ENCODE measurements at regions not wholly inside any gene's neighbourhood (a gene's known extent, or its start where the extent isn't known, plus 50 kb on each side); places are given as distances from the start of the nearest gene placed in this dataset.
"Not testable (repeated sequence)": the region's sequence is repeated elsewhere in the genome, so short reads cannot be mapped to it uniquely, and the experiment has no call there.

DNA sequence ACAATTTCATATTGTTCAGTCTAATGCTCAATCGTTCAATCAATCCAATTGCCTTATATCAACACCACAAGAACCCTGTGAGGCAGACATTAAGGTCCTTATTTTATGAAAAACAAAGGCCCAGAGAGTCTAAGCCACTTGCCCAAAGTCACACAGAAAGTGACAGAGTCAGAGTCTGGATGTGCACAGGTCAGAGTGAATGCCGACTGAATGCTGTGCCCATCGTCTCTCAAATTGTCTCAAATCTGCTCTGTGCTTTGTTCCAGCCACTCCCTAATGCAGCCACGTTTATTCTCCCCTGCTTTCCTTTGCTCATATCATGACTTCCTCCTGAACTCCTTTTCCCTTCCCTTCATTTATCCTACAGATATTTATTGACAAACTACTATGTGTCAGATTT lies 558.3 kb downstream of the MATN1 start:
- no peak for DNase-seq (ENCODE audit: low spot score)
- FAIRE-seq: no peak

DNA sequence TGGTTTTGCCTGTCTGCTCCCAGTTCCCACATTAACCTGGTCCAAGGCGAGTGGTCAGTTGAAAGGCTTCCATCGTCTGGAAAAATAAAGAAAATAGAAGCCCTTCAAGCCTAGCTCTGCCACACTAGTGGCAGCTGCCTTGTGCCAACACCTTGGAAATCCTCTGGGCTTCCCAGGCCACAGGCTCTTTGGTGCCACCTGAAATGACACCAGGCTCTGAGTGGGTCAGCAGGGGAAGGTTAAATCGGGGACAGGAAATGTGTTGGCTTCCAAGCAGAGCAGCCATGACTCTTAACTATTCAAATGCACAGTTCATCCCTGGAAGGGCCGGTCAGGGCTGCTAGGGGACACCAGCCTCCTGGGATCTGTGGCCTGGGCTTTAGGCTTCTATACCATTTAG lies 558.7 kb downstream of the MATN1 start:
- FAIRE-seq: no peak

GRCh38 chr1:30162565-30162964 lies 560.8 kb downstream of the MATN1 start:
- DNase-seq (ENCODE audit: low spot score) (no peak), FAIRE-seq (no peak)

More for the DNA sequence above, 558.7 kb downstream of the MATN1 start:
- DNase-seq (ENCODE audit: low spot score): no peak

- DNase-seq (ENCODE audit: low spot score) (no peak), FAIRE-seq (no peak)
These were observed 561.4 kb downstream of the MATN1 start for GRCh38 chr1:30161953-30162352.

- FAIRE-seq (no peak), DNase-seq (ENCODE audit: low spot score) (no peak)
These were observed 562.2 kb downstream of the MATN1 start for GRCh38 chr1:30160999-30161689.

- FAIRE-seq: no peak
- no peak for DNase-seq (ENCODE audit: low spot score)
These were observed 564.4 kb downstream of the MATN1 start for GRCh38 chr1:30159015-30159414.

- FAIRE-seq: not testable (repeated sequence)
These were observed 567.7 kb downstream of the MATN1 start for GRCh38 chr1:30155698-30156097.

DNA sequence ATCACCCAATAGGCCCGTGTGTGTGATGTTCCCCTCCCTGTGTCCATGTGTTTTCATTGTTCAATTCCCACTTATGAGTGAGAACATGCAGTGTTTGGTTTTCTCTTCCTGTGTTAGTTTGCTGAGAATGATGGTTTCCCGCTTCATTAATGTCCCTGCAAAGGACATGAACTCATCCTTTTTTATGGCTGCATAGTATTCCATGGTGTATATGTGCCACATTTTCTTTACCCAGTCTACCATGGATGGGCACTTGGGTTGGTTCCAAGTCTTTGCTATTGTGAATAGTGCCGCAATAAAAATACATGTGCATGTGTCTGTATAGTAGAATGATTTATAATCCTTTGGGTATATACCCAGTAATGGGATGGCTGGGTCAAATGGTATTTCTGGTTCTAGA lies 568.1 kb downstream of the MATN1 start:
- not testable (repeated sequence) for DNase-seq (ENCODE audit: low spot score); FAIRE-seq

More at GRCh38 chr1:30155698-30156097, 567.7 kb downstream of the MATN1 start:
- not testable (repeated sequence) for DNase-seq (ENCODE audit: low spot score)

DNA sequence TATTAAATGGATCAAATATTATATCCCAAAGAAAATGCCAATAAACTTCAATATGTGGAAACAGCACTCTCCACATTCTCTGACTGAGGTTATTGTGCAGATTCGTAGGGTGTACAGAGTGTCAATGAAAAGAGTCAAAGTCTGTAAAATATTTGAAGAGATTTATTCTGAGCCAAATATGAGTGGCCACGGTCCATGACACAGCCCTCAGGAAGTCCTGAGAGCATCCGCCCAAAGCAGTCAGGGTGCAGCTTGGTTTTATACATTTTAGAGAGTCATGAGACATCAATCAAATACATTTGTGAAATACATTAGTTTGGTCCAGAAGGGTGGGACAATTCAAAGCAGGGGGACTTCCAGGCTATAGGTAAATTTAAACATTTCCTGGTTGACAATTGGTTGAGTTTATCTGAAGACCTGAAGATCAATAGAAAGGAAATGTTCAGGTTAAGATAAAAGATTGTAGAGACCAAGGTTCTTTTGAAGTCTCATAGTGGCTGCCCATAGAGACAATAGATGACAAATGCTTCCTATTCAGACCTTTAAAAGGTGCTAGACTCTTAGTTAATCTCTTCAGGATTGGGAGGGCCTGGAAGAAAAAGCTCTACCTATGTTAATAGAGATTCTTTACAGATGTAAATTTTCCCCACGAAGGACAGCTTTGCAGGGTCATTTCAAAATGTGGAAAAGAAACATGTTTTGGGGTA lies 569.5 kb downstream of the MATN1 start:
- FAIRE-seq: no peak
- DNase-seq (ENCODE audit: low spot score): no peak

DNA sequence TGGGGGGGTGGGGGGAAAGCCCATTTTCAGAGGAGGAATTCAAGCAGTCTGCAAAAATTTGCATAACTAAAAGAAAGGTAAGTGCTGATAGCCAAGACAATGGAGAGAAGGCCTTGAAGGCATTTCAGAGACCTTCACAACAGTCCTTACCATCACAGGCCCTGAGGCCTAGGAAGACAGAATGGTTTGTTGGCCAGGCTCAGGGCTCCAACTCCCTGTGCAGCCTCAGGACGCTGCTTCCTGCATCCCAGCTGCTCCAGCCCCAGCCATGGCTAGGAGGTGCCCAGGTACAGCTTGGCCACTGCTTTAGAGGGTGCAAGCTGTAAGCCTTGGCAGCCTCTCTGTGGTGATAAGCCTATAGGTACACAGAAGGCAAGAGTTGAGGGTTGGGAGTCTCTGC lies 571.6 kb downstream of the MATN1 start:
- no peak for FAIRE-seq

GRCh38 chr1:30151119-30151518 lies 572.3 kb downstream of the MATN1 start:
- DNase-seq (ENCODE audit: low spot score): no peak
- FAIRE-seq: no peak

More for the DNA sequence above, 571.6 kb downstream of the MATN1 start:
- DNase-seq (ENCODE audit: low spot score): no peak

GRCh38 chr1:30149226-30149625 lies 574.2 kb downstream of the MATN1 start:
- DNase-seq (ENCODE audit: low spot score) (no peak), FAIRE-seq (no peak)

DNA sequence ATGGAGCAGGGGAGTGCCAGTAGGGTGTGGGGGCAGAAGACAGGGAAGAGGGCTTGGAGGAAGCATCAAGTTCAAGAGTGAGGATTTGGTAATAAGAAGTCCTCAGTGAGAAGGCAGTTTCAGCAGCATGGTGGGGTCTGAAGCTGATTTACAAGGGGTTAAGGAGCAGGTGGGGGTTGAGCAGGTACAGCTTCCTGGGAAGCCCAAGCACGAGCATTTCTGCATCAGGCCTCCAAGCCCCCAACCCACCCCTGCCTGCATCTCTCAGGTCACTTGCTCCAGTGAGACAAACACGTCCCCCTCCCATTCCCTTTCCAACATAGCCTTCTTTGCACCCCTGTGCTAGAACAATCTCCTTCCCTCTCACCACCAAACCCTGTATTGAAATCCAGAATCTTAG lies 574.7 kb downstream of the MATN1 start:
- FAIRE-seq (no peak), DNase-seq (ENCODE audit: low spot score) (no peak)

DNA sequence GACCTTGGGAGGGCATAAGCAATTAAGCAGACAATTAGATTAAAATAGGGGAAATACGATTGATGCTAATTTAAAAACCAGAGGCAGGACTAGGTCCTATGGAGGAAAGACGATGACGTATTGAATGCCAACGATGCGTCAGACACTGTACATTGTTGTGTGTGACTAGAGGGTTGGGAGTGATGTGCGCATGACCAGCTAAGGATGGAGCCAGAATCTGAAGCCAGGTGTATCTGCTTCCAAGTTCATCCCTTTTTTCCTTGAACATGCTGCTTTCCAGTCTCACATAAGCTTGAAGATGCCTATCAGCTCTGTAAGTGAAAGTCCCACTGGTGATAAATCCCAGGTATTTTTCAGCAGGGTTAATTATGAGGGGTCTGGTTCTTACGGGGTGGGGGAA lies 576.2 kb downstream of the MATN1 start:
- DNase-seq (ENCODE audit: low spot score) (no peak), FAIRE-seq (no peak)

DNA sequence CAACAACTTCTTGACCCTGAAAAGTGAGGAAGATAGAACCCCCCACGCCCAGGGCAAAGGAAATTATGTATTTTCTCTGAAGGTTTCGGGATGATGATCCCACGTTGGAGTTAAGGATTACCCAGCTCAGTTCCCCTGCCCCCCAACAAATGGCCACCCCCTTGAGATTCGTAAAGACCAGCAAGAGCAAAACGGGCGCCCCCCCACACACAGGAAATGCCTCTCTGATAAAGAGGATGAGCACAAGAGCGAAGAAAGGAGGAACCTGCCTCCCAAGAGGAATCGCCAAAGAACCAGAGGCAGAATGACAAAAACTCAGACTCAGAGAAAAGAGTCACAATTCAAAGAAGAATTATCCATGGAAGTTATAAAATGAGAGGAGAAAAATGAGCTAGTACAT lies 576.9 kb downstream of the MATN1 start:
- FAIRE-seq (no peak), DNase-seq (ENCODE audit: low spot score) (no peak)

GRCh38 chr1:30145723-30146303 lies 577.6 kb downstream of the MATN1 start:
- DNase-seq (ENCODE audit: low spot score) (no peak), FAIRE-seq (no peak)

DNA sequence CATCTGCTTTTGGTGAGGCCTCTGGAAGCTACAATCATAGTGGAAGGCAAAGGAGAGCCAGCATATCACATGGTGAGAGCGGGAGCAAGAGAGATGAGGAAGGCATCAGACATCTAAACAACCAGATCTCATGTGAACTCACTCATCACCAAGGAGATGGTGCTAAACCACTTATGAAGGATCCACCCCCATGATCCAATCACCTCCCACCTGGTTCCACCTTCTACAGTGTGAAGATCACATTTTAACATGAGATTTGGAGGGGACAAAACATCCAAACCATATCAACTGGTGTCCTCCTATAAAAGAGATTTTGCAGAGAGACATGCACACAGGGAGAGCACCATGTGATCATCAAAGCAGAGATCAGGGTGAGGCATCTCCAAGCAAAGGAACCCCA lies 578.6 kb downstream of the MATN1 start:
- no peak for DNase-seq (ENCODE audit: low spot score)
- FAIRE-seq: no peak

DNA sequence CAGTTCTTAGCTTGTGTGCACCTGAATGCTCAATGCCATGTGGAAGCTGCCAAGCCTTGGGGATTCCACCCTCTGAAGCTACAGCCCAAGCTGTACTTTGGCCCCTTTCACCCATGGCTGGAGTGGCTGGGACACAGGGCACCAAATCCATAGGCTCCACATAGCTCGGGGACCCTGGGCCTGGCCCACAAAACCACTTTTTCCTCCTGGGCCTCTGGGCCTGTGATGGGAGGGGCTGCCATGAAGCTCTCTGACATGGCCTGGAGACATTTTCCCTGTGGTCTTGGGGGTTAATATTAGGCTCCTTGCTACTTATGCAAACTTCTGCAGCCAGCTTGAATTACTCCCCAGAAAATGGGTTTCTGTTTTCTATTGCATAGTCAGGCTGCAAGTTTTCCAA lies 579.9 kb downstream of the MATN1 start:
- FAIRE-seq (no peak), DNase-seq (ENCODE audit: low spot score) (no peak)

DNA sequence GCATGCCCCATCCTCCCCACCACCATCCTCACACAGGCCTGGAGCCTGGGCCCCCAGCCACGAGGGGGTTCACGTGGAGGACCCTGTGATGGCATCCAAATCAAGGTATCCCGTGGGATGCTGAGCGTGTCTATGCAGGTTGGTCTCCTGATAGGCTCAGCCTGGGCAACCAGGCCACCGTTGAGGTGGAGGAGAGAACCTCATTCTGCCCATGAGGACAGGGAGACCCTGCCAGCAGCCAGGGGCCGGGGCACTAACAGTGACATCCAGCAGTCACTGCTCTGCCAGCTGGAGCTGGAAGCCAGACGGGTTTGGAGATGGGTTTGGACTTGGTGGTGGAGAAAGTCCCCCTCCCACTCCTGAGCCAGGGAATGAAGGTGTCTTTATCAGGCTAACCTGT lies 582.8 kb downstream of the MATN1 start:
- FAIRE-seq: no peak
- no peak for DNase-seq (ENCODE audit: low spot score)

GRCh38 chr1:30138891-30139290 lies 584.5 kb downstream of the MATN1 start:
- no peak for FAIRE-seq
- no peak for DNase-seq (ENCODE audit: low spot score)

DNA sequence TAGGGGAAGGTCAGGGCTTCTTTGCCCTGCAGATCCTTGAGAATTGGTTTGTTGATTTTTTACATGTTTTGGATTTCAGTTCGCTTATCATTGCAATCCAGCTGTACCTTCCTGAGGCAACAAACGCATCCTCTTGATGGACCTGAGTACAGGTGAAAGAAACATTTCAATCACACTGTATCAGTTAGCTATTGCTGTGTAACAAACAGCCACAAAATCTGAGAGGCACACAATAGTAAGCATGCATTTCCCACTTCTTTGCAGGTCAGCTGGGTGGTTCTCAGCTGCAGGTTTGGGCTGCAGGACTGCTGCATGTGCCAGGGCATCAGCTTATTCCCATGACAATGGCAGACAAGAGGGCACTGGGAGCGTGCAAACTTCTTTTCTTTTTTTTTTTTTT lies 586.4 kb downstream of the MATN1 start:
- DNase-seq (ENCODE audit: low spot score) (no peak), FAIRE-seq (no peak)

GRCh38 chr1:30135698-30136097 lies 587.7 kb downstream of the MATN1 start:
- DNase-seq (ENCODE audit: low spot score): no peak
- FAIRE-seq: no peak

All from RCC 7860 (cell line).